ENCODE measurements at regions not wholly inside any gene's neighbourhood (a gene's known extent, or its start where the extent isn't known, plus 50 kb on each side); places are given as distances from the start of the nearest gene placed in this dataset.
"Not testable (repeated sequence)": the region's sequence is repeated elsewhere in the genome, so short reads cannot be mapped to it uniquely, and the experiment has no call there.

DNA sequence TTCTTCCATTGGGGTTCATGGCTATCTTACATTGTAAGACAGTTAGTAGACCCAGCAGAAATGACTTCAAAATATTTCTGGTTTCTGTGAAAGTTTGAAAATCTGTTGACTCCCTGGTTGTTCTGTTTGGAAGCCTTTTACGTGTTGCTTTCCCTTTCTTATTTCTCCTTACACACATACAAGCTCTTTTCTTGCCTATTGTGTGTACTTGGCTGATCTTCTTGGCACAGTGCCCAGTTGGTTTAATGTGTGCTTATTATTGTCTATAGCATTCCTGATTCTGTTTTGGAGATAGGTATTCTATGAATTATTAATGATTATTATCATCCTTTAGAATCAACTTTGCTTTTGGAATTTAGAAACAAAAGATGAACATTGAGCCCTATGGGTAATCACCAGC lies 1995.0 kb downstream of the FOXD4L5 start:
- TF ChIP-seq, protein P1, sequence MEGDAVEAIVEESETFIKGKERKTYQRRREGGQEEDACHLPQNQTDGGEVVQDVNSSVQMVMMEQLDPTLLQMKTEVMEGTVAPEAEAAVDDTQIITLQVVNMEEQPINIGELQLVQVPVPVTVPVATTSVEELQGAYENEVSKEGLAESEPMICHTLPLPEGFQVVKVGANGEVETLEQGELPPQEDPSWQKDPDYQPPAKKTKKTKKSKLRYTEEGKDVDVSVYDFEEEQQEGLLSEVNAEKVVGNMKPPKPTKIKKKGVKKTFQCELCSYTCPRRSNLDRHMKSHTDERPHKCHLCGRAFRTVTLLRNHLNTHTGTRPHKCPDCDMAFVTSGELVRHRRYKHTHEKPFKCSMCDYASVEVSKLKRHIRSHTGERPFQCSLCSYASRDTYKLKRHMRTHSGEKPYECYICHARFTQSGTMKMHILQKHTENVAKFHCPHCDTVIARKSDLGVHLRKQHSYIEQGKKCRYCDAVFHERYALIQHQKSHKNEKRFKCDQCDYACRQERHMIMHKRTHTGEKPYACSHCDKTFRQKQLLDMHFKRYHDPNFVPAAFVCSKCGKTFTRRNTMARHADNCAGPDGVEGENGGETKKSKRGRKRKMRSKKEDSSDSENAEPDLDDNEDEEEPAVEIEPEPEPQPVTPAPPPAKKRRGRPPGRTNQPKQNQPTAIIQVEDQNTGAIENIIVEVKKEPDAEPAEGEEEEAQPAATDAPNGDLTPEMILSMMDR (conservative IDR thresholded peaks at IDR 0.05; ENCODE audit: low read depth in 2 of 2): not testable (repeated sequence)
- not testable (repeated sequence) for TF ChIP-seq EZH2 (IDR thresholded peaks at IDR 0.05; ENCODE audit: low read depth, unreplicated experiment); JUNB (IDR thresholded peaks at IDR 0.05; ENCODE audit: unreplicated experiment); CREB1 (CRISPR knock-in tag; IDR thresholded peaks at IDR 0.05; ENCODE audit: low read depth); POLR2AphosphoS5 (IDR thresholded peaks at IDR 0.05; ENCODE audit: low read depth); EZH2phosphoT487 (IDR thresholded peaks at IDR 0.05; ENCODE audit: unreplicated experiment); STAT1 (IDR thresholded peaks at IDR 0.05; ENCODE audit: unreplicated experiment); ZNF114 (CRISPR knock-in tag; IDR thresholded peaks at IDR 0.05)
- TF ChIP-seq, protein P2, sequence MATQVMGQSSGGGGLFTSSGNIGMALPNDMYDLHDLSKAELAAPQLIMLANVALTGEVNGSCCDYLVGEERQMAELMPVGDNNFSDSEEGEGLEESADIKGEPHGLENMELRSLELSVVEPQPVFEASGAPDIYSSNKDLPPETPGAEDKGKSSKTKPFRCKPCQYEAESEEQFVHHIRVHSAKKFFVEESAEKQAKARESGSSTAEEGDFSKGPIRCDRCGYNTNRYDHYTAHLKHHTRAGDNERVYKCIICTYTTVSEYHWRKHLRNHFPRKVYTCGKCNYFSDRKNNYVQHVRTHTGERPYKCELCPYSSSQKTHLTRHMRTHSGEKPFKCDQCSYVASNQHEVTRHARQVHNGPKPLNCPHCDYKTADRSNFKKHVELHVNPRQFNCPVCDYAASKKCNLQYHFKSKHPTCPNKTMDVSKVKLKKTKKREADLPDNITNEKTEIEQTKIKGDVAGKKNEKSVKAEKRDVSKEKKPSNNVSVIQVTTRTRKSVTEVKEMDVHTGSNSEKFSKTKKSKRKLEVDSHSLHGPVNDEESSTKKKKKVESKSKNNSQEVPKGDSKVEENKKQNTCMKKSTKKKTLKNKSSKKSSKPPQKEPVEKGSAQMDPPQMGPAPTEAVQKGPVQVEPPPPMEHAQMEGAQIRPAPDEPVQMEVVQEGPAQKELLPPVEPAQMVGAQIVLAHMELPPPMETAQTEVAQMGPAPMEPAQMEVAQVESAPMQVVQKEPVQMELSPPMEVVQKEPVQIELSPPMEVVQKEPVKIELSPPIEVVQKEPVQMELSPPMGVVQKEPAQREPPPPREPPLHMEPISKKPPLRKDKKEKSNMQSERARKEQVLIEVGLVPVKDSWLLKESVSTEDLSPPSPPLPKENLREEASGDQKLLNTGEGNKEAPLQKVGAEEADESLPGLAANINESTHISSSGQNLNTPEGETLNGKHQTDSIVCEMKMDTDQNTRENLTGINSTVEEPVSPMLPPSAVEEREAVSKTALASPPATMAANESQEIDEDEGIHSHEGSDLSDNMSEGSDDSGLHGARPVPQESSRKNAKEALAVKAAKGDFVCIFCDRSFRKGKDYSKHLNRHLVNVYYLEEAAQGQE (IDR thresholded peaks at IDR 0.05; ENCODE audit: unreplicated experiment): not testable (repeated sequence)
- TF ChIP-seq, protein P3, sequence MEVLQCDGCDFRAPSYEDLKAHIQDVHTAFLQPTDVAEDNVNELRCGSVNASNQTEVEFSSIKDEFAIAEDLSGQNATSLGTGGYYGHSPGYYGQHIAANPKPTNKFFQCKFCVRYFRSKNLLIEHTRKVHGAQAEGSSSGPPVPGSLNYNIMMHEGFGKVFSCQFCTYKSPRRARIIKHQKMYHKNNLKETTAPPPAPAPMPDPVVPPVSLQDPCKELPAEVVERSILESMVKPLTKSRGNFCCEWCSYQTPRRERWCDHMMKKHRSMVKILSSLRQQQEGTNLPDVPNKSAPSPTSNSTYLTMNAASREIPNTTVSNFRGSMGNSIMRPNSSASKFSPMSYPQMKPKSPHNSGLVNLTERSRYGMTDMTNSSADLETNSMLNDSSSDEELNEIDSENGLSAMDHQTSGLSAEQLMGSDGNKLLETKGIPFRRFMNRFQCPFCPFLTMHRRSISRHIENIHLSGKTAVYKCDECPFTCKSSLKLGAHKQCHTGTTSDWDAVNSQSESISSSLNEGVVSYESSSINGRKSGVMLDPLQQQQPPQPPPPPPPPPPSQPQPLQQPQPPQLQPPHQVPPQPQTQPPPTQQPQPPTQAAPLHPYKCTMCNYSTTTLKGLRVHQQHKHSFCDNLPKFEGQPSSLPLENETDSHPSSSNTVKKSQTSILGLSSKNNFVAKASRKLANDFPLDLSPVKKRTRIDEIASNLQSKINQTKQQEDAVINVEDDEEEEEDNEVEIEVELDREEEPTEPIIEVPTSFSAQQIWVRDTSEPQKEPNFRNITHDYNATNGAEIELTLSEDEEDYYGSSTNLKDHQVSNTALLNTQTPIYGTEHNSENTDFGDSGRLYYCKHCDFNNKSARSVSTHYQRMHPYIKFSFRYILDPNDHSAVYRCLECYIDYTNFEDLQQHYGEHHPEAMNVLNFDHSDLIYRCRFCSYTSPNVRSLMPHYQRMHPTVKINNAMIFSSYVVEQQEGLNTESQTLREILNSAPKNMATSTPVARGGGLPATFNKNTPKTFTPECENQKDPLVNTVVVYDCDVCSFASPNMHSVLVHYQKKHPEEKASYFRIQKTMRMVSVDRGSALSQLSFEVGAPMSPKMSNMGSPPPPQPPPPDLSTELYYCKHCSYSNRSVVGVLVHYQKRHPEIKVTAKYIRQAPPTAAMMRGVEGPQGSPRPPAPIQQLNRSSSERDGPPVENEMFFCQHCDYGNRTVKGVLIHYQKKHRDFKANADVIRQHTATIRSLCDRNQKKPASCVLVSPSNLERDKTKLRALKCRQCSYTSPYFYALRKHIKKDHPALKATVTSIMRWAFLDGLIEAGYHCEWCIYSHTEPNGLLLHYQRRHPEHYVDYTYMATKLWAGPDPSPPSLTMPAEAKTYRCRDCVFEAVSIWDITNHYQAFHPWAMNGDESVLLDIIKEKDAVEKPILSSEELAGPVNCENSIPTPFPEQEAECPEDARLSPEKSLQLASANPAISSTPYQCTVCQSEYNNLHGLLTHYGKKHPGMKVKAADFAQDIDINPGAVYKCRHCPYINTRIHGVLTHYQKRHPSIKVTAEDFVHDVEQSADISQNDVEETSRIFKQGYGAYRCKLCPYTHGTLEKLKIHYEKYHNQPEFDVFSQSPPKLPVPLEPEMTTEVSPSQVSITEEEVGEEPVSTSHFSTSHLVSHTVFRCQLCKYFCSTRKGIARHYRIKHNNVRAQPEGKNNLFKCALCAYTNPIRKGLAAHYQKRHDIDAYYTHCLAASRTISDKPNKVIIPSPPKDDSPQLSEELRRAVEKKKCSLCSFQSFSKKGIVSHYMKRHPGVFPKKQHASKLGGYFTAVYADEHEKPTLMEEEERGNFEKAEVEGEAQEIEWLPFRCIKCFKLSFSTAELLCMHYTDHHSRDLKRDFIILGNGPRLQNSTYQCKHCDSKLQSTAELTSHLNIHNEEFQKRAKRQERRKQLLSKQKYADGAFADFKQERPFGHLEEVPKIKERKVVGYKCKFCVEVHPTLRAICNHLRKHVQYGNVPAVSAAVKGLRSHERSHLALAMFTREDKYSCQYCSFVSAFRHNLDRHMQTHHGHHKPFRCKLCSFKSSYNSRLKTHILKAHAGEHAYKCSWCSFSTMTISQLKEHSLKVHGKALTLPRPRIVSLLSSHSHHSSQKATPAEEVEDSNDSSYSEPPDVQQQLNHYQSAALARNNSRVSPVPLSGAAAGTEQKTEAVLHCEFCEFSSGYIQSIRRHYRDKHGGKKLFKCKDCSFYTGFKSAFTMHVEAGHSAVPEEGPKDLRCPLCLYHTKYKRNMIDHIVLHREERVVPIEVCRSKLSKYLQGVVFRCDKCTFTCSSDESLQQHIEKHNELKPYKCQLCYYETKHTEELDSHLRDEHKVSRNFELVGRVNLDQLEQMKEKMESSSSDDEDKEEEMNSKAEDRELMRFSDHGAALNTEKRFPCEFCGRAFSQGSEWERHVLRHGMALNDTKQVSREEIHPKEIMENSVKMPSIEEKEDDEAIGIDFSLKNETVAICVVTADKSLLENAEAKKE (CRISPR knock-in tag; IDR thresholded peaks at IDR 0.05): not testable (repeated sequence)
- TF ChIP-seq, protein P4, sequence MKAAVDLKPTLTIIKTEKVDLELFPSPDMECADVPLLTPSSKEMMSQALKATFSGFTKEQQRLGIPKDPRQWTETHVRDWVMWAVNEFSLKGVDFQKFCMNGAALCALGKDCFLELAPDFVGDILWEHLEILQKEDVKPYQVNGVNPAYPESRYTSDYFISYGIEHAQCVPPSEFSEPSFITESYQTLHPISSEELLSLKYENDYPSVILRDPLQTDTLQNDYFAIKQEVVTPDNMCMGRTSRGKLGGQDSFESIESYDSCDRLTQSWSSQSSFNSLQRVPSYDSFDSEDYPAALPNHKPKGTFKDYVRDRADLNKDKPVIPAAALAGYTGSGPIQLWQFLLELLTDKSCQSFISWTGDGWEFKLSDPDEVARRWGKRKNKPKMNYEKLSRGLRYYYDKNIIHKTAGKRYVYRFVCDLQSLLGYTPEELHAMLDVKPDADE (IDR thresholded peaks at IDR 0.05): not testable (repeated sequence)
